ENCODE measurements at regions not wholly inside any gene's neighbourhood (a gene's known extent, or its start where the extent isn't known, plus 50 kb on each side); places are given as distances from the start of the nearest gene placed in this dataset.

GRCh38 chr5:93307557-93307956 is 273.5 kb downstream of the NR2F1-AS1 start:
- TF ChIP-seq, protein P1, sequence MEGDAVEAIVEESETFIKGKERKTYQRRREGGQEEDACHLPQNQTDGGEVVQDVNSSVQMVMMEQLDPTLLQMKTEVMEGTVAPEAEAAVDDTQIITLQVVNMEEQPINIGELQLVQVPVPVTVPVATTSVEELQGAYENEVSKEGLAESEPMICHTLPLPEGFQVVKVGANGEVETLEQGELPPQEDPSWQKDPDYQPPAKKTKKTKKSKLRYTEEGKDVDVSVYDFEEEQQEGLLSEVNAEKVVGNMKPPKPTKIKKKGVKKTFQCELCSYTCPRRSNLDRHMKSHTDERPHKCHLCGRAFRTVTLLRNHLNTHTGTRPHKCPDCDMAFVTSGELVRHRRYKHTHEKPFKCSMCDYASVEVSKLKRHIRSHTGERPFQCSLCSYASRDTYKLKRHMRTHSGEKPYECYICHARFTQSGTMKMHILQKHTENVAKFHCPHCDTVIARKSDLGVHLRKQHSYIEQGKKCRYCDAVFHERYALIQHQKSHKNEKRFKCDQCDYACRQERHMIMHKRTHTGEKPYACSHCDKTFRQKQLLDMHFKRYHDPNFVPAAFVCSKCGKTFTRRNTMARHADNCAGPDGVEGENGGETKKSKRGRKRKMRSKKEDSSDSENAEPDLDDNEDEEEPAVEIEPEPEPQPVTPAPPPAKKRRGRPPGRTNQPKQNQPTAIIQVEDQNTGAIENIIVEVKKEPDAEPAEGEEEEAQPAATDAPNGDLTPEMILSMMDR (conservative IDR thresholded peaks at IDR 0.05) = no peak
- TF ChIP-seq ZFX (IDR thresholded peaks at IDR 0.05) = no peak
